Mucosa of gallbladder (tissue), 1 donor: ENCODE measurements at regions not wholly inside any gene's neighbourhood (a gene's known extent, or its start where the extent isn't known, plus 50 kb on each side); places are given as distances from the start of the nearest gene placed in this dataset.
"Not testable (repeated sequence)": the region's sequence is repeated elsewhere in the genome, so short reads cannot be mapped to it uniquely, and the experiment has no call there.

Experiments used
- DNase-seq: peaks from one replicate; pipeline ENCODE4 v3.0.0-alpha.2; 2020; ENCODE audit warnings: low spot score
- donor health status: DM: no; HTN: no; CAD: no.

GRCh38 chr13:85223883-85224656 lies 575.1 kb downstream of the SLITRK6 start:
- no peak for DNase-seq

DNA sequence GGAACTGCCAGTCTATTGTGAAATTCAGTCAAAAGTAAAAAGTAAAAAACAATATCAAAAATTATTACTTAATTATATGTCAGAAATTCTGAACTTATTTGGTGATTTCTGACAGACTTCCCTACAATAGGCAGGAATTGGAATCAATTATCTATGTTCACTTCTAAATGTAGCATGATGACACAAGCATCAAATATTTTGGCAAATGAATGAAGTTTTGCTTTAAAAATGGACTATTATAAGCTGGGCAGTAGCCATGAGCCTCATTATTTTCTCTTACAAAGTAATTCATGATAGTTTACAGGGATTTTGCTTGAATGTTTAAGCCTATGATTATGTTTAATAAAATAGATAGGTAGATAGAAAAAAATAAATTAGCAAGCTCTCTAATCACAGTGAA lies 582.6 kb downstream of the SLITRK6 start:
- DNase-seq: no peak

DNA sequence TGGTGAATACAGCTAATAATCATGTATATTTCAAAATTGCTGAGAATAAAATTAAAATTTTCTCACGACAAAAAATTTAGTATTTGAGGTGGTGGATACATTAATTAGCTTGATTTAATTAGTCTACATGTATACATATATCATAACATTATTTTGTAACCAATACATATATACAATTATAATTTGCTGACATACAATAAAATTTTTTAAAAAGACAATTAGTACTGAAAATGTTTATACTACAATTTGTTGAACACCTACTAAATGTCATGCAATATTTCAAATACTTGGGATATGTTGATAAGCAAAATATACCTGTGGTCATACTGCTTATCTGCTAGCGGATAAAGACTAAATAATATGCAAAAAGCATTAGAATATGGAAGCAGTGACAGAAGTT lies 586.5 kb downstream of the SLITRK6 start:
- no peak for DNase-seq

GRCh38 chr13:85204668-85205344 lies 594.4 kb downstream of the SLITRK6 start:
- no peak for DNase-seq

DNA sequence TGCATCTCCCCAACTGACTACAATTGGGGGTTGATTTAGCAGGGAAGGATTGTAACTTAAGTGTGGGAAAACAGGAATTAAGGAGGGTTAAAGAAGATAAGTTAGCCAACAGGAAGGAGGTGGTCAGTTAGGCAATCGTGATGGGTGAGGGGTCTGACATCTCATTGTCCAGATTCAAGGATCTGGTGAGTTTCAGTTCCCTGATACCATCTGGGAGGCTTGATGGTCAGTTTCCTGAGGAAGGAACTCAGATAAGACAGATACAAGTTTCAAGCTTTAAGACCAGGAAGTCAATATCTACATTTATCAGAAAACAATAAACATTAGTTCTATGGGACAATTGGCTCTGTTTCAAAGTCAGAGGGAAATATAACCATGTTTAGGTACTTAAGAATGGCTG lies 601.8 kb downstream of the SLITRK6 start:
- no peak for DNase-seq

DNA sequence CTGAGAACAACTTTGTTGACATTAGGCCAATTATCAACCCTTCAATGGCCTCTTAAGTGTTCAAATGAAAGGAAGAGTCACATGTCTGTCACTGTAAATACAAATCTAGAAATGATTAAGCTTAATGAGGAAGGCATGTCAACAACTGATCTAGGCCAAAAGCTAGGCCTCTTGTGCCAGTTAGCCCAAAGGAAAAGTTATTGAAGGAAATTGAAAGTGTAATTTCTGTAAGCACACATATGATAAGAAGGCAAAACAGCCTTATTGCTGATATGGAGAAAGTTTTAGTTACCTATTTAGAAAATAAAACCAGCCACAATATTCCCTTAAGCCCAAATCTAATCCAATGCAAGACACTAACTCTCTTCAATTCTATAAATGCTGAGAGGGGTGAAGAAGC lies 604.7 kb downstream of the SLITRK6 start:
- peak; percentile 47 for DNase-seq

DNA sequence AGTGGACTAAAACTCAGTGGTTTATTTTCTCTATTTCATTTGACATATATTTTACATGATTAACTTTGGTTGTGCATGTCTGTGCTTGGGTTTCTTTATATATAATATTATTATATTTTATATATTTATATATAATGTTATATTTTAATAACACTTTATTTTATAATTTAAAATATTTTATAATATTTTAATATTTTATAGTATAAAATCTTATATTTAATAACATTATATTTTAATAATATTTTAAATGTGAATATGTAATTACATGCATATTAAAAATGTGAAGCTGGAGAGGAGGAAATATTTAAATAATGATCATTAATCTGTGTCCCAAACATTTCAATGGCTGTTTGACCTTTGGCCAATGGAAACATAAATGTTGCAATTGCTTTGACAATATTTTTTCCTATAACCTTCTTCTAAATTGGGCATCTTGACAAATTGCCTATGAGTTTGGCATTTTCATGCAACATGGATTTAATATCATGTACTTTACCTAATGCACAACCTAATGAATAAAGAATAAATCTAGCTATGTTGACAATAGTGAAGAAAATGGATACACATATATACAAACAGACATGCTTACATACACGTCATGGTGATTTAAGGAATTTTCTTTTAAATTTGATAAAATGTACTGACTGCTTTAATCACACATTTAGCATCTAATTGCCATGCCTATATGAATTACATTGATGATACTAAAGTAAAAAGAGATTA lies 607.1 kb downstream of the SLITRK6 start:
- no peak for DNase-seq

DNA sequence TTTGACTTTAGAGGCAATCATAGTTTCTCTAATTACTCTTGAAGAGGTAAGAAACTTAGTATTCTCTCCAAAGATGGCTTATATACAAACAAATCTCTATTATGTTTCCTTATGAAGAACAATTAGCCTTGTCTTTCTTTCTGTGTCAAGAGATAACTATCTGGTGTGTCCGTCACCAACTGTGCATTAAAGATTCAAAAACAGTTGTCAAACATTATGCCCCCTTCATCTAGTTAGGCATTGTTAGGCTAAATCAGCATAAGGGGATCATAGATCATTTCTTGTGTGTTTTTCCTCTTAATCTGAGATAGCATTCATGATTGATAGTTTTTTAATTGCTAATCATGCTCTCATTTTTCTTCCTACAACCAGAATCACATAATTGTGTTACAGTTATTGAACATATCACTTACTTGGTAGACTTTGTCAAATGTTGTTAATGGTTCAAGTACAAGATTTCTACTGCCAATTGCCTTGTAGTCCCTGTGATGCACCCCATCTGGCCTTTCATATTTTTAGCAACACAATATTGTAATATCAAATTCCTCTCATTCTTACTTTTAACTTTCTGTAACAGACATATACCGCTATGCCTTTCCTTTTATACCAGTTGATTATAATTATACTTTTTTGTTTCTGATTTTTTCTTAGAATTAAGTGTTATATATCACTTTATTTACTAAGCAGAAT lies 612.7 kb downstream of the SLITRK6 start:
- DNase-seq: no peak

- DNase-seq: no peak
These were observed 624.9 kb downstream of the SLITRK6 start for GRCh38 chr13:85174291-85174690.

GRCh38 chr13:85170372-85170771 lies 628.8 kb downstream of the SLITRK6 start:
- DNase-seq: no peak

DNA sequence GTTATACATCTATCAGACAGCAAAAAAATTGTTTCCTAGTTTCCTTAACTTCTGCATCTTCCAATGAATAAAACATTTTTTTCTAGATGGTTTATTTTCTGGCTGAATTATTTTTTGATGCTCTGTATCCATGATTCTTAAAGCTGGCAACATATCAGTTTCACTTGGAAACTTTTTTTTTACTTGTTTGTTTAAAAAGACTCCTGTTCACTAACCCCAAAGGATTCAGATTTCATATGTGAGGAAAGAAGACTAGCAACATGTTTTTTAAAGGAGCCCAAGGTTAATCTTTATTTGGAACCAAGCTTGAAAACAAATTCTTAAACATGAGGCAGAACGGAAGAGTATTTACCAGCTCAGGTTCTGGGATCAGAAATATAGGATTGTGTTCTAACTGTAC lies 632.3 kb downstream of the SLITRK6 start:
- DNase-seq: no peak

GRCh38 chr13:85163063-85163462 lies 636.2 kb downstream of the SLITRK6 start:
- no peak for DNase-seq

GRCh38 chr13:85148009-85148408 lies 651.2 kb downstream of the SLITRK6 start:
- no peak for DNase-seq

DNA sequence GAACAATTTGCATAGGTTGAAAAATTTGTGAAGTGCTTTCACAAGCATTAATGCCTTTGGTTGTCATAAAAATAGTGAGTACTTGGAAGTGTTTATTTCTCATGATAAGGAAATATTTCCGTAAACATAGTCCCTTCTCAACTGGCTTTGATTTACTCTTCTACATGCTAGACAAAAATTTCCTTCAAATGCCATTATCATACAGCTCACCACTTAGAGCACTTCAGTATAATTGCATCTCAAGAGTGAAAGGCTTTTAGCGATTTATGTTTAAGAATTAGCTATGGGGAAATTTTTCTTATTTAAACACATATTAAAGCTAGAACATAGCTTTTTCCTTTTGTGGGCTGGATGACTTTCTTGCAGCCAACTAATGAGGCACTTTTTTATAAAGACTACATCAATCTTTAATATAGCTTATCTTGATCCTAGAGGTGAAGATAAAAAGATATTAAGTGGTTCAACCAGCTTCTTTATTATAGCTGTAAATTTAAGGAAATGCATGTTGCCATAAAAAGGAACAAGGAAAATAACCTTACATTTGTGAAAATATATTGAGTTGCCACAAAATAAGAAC lies 656.8 kb downstream of the SLITRK6 start:
- DNase-seq: no peak

- no peak for DNase-seq
These were observed 657.8 kb downstream of the SLITRK6 start for GRCh38 chr13:85141401-85141800.

DNA sequence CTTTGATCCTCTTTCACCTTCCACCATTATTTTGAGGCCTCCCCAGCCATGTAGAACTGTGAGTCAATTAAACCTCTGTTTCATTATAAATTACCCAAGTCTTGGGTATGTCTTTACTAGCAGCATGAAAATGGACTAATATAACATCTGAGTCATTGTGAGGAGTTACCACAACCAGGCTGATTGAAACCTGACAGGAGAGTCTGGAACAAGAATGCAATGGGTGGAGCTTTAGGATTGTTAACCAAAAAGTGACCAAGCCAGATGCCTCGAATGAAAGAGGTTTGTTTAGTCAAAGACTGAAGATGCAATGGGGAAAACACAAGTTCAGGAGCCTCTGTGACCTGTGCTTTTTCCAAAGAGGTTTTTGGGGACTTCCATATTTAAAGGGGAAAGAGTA lies 659.0 kb downstream of the SLITRK6 start:
- no peak for DNase-seq

GRCh38 chr13:85137516-85137915 lies 661.7 kb downstream of the SLITRK6 start:
- no peak for DNase-seq

GRCh38 chr13:85132986-85133385 lies 666.2 kb downstream of the SLITRK6 start:
- DNase-seq: no peak

GRCh38 chr13:85123501-85123900 lies 675.7 kb downstream of the SLITRK6 start:
- DNase-seq: not testable (repeated sequence)

GRCh38 chr13:85108356-85108755 lies 690.9 kb downstream of the SLITRK6 start:
- DNase-seq: no peak

GRCh38 chr13:85099245-85099644 lies 700.0 kb downstream of the SLITRK6 start:
- DNase-seq: no peak
